Mucosa of descending colon (tissue), 3 donors: ENCODE measurements at regions not wholly inside any gene's neighbourhood (a gene's known extent, or its start where the extent isn't known, plus 50 kb on each side); places are given as distances from the start of the nearest gene placed in this dataset.

Source experiments
- ATAC-seq: fragments of 200-7000 bp; cut with Tn5 transposase; one replicate; pipeline ENCODE4 v1.9.1; 2020; ENCODE audit warnings: mild to moderate bottlenecking, moderate library complexity
- DNase-seq, 3 donors: peaks; one replicate each; pipeline ENCODE4 v3.0.0-alpha.2; 2020
- H3K36me3 ChIP-seq: fragments of 200-600 bp; one replicate; pipeline ENCODE4 v1.8.0; 2021; ENCODE audit warnings: low read depth, mild to moderate bottlenecking
- H3K4me1 ChIP-seq: fragments of 200-600 bp; one replicate; pipeline ENCODE4 v1.8.0; 2021; ENCODE audit warnings: low read depth, mild to moderate bottlenecking
- H3K4me3 ChIP-seq: fragments of 200-600 bp; one replicate; pipeline ENCODE4 v1.8.0; 2021; ENCODE audit warnings: mild to moderate bottlenecking
- H3K9me3 ChIP-seq: fragments of 200-600 bp; one replicate; pipeline ENCODE4 v1.8.0; 2021; ENCODE audit warnings: mild to moderate bottlenecking
- CTCF ChIP-seq: fragments of 200-600 bp; IDR thresholded peaks from one replicate; pipeline ENCODE4 v1.8.0; 2022; ENCODE audit warnings: antibody characterized with exemption, mild to moderate bottlenecking
- intact Hi-C, 2 donors: fragments of 100-400 bp; cut with DNase I in 1 of 2; cut with micrococcal nuclease in 1 of 2; formaldehyde crosslinking; loops; one replicate each; pipeline versions ENCODE4 v1.11.0 to v1.11.1; 2022; cut with DNase I, micrococcal nuclease
- donor health status: DM: no; HTN: no; CAD: no; lungs with moderate emphysema.
- donor health status: DM: no; HTN: no; CAD: no.
- donor health status: DM: no; HTN: yes; CAD: no.

DNA sequence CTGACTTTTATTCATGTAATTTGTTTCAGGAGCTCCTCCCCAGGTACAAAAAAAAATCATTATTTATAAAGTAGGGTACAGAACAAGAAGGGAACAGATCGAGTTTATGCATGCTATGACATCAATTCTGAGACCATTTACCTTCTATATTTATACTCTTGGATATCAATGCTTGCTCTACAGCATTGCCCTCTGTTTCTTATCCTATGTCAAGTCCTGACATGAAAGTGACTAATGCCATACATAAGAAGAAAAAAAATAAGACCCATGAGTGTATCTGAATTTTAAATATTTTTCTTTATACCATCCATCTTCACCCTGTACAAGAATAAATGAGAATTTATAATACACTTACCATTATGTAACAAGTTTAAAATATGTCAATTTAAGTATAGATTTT lies 2016.3 kb upstream of the CDH9 start:
- DNase-seq (no peak), ATAC-seq (no peak)
- TF ChIP-seq CTCF, result no peak
- Histone ChIP-seq H3K36me3 (no peaks in the 10 kb centered on the region), H3K4me3 (no peak overlapping the region), H3K9me3 (no peaks in the 10 kb centered on the region), H3K4me1 (no peaks in the 10 kb centered on the region)
- intact Hi-C loops, result no loop called here

DNA sequence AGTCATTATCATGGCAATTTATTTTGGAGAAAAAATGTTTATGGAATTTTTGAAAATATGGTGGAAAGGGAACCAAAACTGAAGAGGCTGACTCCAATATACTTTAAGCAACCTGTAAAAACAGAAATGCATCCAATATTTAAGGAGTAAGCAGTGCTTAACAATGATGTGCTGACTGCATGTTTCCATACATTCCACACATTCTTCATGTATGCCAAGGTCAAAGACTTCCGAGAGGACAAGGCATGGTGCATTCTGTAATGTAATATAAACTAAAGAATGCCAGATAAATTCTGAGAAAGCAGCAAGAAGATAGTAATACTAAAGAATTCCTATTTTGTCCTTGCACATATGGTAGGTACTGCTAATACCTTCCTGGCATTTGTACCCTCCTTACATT lies 2015.9 kb upstream of the CDH9 start:
- Histone ChIP-seq H3K4me1 (no peaks in the 10 kb centered on the region), H3K36me3 (no peaks in the 10 kb centered on the region), H3K9me3 (no peaks in the 10 kb centered on the region), H3K4me3 (no peak overlapping the region)
- ATAC-seq (no peak), DNase-seq (no peak)
- TF ChIP-seq CTCF, result no peak
- intact Hi-C loops, result no loop called here

GRCh38 chr5:29051509-29051908 lies 2013.1 kb upstream of the CDH9 start:
- DNase-seq (no peak), ATAC-seq (no peak)
- TF ChIP-seq CTCF, result no peak
- intact Hi-C loops, result no loop called here
- H3K9me3 ChIP-seq, result no peaks in the 10 kb centered on the region
- H3K36me3 ChIP-seq, result no peaks in the 10 kb centered on the region
- H3K4me1 ChIP-seq, result no peaks in the 10 kb centered on the region
- no peak overlapping the region for H3K4me3 ChIP-seq

- ATAC-seq (no peak), DNase-seq (no peak)
- no peak overlapping the region for H3K4me3 ChIP-seq
- H3K9me3 ChIP-seq, result no peaks in the 10 kb centered on the region
- H3K36me3 ChIP-seq, result no peaks in the 10 kb centered on the region
- H3K4me1 ChIP-seq, result no peaks in the 10 kb centered on the region
- intact Hi-C loops, result no loop called here
- TF ChIP-seq CTCF, result no peak
These were observed 2003.8 kb upstream of the CDH9 start for GRCh38 chr5:29042152-29042551.

DNA sequence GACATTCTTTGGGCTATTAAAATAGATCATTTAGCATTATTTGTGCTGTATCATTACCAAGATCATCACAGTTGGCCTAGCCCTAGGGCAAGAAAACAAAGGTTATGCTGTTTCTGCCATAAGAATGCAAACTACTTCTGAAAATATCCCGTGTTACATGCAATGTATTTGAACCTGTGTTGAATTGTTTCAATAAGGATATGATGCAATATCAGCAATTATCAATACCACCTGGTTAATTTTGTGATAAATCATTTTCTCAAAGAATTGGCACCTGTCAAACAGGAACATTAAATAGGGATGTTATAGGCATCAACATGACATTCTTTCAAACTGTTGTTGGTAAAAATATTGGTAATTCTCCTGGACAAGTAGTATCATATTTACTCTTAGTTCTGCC lies 2002.0 kb upstream of the CDH9 start:
- no peak for TF ChIP-seq CTCF
- Histone ChIP-seq H3K9me3 (no peaks in the 10 kb centered on the region), H3K4me1 (no peaks in the 10 kb centered on the region), H3K4me3 (no peak overlapping the region), H3K36me3 (no peaks in the 10 kb centered on the region)
- ATAC-seq (no peak), DNase-seq (no peak)
- intact Hi-C loops, result no loop called here

GRCh38 chr5:29039994-29040393 lies 2001.6 kb upstream of the CDH9 start:
- Histone ChIP-seq H3K4me1 (no peaks in the 10 kb centered on the region), H3K36me3 (no peaks in the 10 kb centered on the region), H3K9me3 (no peaks in the 10 kb centered on the region), H3K4me3 (no peak overlapping the region)
- TF ChIP-seq CTCF, result no peak
- DNase-seq (no peak), ATAC-seq (no peak)
- intact Hi-C loops, result no loop called here
